ENCODE measurements at regions not wholly inside any gene's neighbourhood (a gene's known extent, or its start where the extent isn't known, plus 50 kb on each side); places are given as distances from the start of the nearest gene placed in this dataset.

DNA sequence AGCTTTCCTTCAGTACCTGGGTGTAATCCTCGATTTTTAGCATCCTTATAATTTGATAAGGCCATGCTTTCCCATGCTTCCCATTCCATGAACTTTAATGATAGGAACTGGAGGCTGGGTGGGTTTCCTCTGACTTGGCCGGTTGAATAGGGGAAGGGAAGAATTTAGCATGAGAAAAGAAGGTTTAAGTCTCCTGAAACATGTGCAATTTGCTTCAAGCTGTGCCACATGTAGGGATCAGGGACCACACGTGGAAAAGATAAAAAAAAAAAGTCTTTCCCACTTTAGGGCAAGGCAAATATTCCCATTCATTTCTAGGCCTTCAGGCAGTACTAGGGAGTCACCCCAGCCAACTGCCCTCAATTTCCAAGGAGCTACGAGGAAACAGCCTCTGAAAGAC lies 900.3 kb downstream of the DSC3 start:
- 2% methylated on average over 4 of the region's 4 CpGs for WGBS (ENCODE audit: insufficient coverage, insufficient replicate concordance, low lambda C conversion rate, missing lambda C conversion rate)
- H4K20me1 ChIP-seq (ENCODE audit: control insufficient read depth, insufficient read depth), result no peaks in the 10 kb centered on the region
- DNase-seq (ENCODE audit: low read depth, low spot score), result no peak
- no peak overlapping the region for H3K9ac ChIP-seq (ENCODE audit: control insufficient read depth, insufficient read depth, low read length)
- no TSS peak for BruUV-seq (replicated peaks)
- no peak overlapping the region for H3K27ac ChIP-seq (ENCODE audit: control insufficient read depth, insufficient read depth)
- TF ChIP-seq SIX5 (IDR thresholded peaks at IDR 0.05; ENCODE audit: low read depth, low read length, severe bottlenecking) (no peak), SMC3 (IDR thresholded peaks at IDR 0.05; ENCODE audit: borderline replicate concordance, low read length) (no peak), POLR2A (IDR thresholded peaks at IDR 0.05; ENCODE audit: low read depth, low read length) (no peak), EP300 (IDR thresholded peaks at IDR 0.05; ENCODE audit: borderline replicate concordance in 1 of 2, control insufficient read depth in 1 of 2, low read depth in 2 of 2, low read length in 2 of 2) (no peak), SPI1 (IDR thresholded peaks at IDR 0.05; ENCODE audit: borderline replicate concordance, insufficient read depth, low read depth, low read length) (no peak), SP1 (IDR thresholded peaks at IDR 0.05; ENCODE audit: low read depth, low read length) (no peak), SREBF2 (IDR thresholded peaks at IDR 0.05; ENCODE audit: low read length) (no peak), SRF (IDR thresholded peaks at IDR 0.05; ENCODE audit: low read depth in 2 of 2, low read length in 2 of 2) (no peak), FOXM1 (IDR thresholded peaks at IDR 0.05; ENCODE audit: low read depth, low read length) (no peak), TBL1XR1 (IDR thresholded peaks at IDR 0.05; ENCODE audit: low read depth, low read length) (no peak), NFXL1 (IDR thresholded peaks at IDR 0.05; ENCODE audit: borderline replicate concordance) (no peak), IRF4 (IDR thresholded peaks at IDR 0.05; ENCODE audit: low read depth, low read length) (no peak), SUPT20H (IDR thresholded peaks at IDR 0.05; ENCODE audit: borderline replicate concordance, control insufficient read depth, low read depth, low read length) (no peak), CHD4 (IDR thresholded peaks at IDR 0.05) (no peak), EZH2 (IDR thresholded peaks at IDR 0.05; ENCODE audit: borderline replicate concordance, control insufficient read depth, low read depth, low read length) (no peak)
- TF ChIP-seq, protein P1, sequence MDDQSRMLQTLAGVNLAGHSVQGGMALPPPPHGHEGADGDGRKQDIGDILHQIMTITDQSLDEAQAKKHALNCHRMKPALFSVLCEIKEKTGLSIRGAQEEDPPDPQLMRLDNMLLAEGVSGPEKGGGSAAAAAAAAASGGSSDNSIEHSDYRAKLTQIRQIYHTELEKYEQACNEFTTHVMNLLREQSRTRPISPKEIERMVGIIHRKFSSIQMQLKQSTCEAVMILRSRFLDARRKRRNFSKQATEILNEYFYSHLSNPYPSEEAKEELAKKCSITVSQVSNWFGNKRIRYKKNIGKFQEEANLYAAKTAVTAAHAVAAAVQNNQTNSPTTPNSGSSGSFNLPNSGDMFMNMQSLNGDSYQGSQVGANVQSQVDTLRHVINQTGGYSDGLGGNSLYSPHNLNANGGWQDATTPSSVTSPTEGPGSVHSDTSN (IDR thresholded peaks at IDR 0.05; ENCODE audit: insufficient replicate concordance, low read depth, low read length), result no peak
- TF ChIP-seq, protein P2, sequence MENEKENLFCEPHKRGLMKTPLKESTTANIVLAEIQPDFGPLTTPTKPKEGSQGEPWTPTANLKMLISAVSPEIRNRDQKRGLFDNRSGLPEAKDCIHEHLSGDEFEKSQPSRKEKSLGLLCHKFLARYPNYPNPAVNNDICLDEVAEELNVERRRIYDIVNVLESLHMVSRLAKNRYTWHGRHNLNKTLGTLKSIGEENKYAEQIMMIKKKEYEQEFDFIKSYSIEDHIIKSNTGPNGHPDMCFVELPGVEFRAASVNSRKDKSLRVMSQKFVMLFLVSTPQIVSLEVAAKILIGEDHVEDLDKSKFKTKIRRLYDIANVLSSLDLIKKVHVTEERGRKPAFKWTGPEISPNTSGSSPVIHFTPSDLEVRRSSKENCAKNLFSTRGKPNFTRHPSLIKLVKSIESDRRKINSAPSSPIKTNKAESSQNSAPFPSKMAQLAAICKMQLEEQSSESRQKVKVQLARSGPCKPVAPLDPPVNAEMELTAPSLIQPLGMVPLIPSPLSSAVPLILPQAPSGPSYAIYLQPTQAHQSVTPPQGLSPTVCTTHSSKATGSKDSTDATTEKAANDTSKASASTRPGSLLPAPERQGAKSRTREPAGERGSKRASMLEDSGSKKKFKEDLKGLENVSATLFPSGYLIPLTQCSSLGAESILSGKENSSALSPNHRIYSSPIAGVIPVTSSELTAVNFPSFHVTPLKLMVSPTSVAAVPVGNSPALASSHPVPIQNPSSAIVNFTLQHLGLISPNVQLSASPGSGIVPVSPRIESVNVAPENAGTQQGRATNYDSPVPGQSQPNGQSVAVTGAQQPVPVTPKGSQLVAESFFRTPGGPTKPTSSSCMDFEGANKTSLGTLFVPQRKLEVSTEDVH (IDR thresholded peaks at IDR 0.05; ENCODE audit: low read depth, partially characterized antibody), result no peak
- TF ChIP-seq, protein P3, sequence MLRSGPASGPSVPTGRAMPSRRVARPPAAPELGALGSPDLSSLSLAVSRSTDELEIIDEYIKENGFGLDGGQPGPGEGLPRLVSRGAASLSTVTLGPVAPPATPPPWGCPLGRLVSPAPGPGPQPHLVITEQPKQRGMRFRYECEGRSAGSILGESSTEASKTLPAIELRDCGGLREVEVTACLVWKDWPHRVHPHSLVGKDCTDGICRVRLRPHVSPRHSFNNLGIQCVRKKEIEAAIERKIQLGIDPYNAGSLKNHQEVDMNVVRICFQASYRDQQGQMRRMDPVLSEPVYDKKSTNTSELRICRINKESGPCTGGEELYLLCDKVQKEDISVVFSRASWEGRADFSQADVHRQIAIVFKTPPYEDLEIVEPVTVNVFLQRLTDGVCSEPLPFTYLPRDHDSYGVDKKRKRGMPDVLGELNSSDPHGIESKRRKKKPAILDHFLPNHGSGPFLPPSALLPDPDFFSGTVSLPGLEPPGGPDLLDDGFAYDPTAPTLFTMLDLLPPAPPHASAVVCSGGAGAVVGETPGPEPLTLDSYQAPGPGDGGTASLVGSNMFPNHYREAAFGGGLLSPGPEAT (IDR thresholded peaks at IDR 0.05; ENCODE audit: low read depth), result no peak
- RAD21 ChIA-PET (ENCODE audit: unreplicated experiment), result no interaction called here
- intact Hi-C loops (cut with micrococcal nuclease; ENCODE audit: unreplicated experiment), result no loop called here
- in situ Hi-C loops (cut with MboI), result no loop called here
- SMC1A ChIA-PET (ENCODE audit: uncharacterized antibody, unreplicated experiment), result no interaction called here
- no peaks in the 10 kb centered on the region for H3K36me3 ChIP-seq (ENCODE audit: control insufficient read depth in 2 of 2, insufficient read depth in 2 of 2, low read length in 1 of 2)
- H2AFZ ChIP-seq (ENCODE audit: control insufficient read depth, low read depth, low read length), result no peak overlapping the region
- H3K4me1 ChIP-seq (ENCODE audit: control insufficient read depth, insufficient read depth, low read length), result no peaks in the 10 kb centered on the region
- H3K27me3 ChIP-seq (replicated peaks in 1 of 2; ENCODE audit: control insufficient read depth in 2 of 2, insufficient read depth in 2 of 2, low read length in 1 of 2), result no peaks in the 10 kb centered on the region
- H3K4me2 ChIP-seq (ENCODE audit: control insufficient read depth, insufficient read depth), result no peak overlapping the region
- H3K9me3 ChIP-seq (replicated peaks; ENCODE audit: control insufficient read depth, insufficient read depth, low read length), result no peaks in the 10 kb centered on the region
- POLR2A ChIA-PET, result no interaction called here
- no peak overlapping the region for H3K4me3 ChIP-seq
- no peaks in the 10 kb centered on the region for H3K79me2 ChIP-seq (ENCODE audit: control insufficient read depth, insufficient read depth, low read length)
- no peak for ATAC-seq
- no peak for FAIRE-seq
- CTCF ChIA-PET, result interaction anchor here (0.6 kb wide), 1 partner anchor 667 kb away, joined by 3 read pairs; no protein-coding TSS in a partner anchor
